Body of pancreas (tissue), 4 donors: ENCODE measurements at regions not wholly inside any gene's neighbourhood (a gene's known extent, or its start where the extent isn't known, plus 50 kb on each side); places are given as distances from the start of the nearest gene placed in this dataset.
"Not testable (repeated sequence)": the region's sequence is repeated elsewhere in the genome, so short reads cannot be mapped to it uniquely, and the experiment has no call there.

Experiments
- ATAC-seq: fragments of 150-250 bp; one replicate; pipeline ENCODE4 v1.9.1; 2016
- DNase-seq, 4 donors: peaks; one replicate each; pipeline ENCODE4 v3.0.0-alpha.2; 2019
- H3K27ac ChIP-seq, 4 donors: fragments of 200-600 bp; sonication (generic); 1 replicate in 3 of 4; 2 replicates in 1 of 4; pipeline versions ENCODE4 v1.5.1 to v1.6.1; 2016 to 2019; ENCODE audit warnings: mild to moderate bottlenecking in 1 of 4, mixed read lengths in 1 of 4, moderate library complexity in 1 of 4
- H3K27me3 ChIP-seq, 2 donors: fragments of 200-600 bp; sonication (generic); one replicate each; pipeline ENCODE4 v1.6.0; 2016; ENCODE audit warnings: mild to moderate bottlenecking in 1 of 2
- H3K36me3 ChIP-seq, 2 donors: fragments of 200-600 bp; sonication (generic); replicated peaks in 1 of 2; 2 replicates each; pipeline ENCODE4 v1.5.1; 2016; ENCODE audit warnings: low read depth in 2 of 2; ENCODE audit not compliant: insufficient read depth in 1 of 2
- H3K4me1 ChIP-seq: fragments of 200-600 bp; sonication (generic); one replicate; pipeline ENCODE4 v1.6.0; 2016
- H3K4me3 ChIP-seq, 2 donors: fragments of 200-600 bp; sonication (generic); 1 replicate in 1 of 2; 2 replicates in 1 of 2; pipeline ENCODE4 v1.5.1; 2016 to 2019
- H3K9me3 ChIP-seq, 3 donors: fragments of 200-600 bp; sonication (generic); 1 replicate in 2 of 3; 2 replicates in 1 of 3; pipeline ENCODE4 v1.5.1; 2016
- CTCF ChIP-seq, 7 experiments: fragments of 450-650 bp in 4 of 7; fragments of 200-600 bp in 3 of 7; sonication (generic) in 3 of 7; IDR thresholded peaks; one replicate each; pipeline ENCODE4 v1.5.1; 2016 to 2019; ENCODE audit warnings: antibody characterized with exemption in 7 of 7
- POLR2A ChIP-seq, 3 donors: fragments of 450-650 bp; IDR thresholded peaks; one replicate each; pipeline ENCODE4 v1.6.1; 2016; ENCODE audit warnings: antibody characterized with exemption in 3 of 3, mild to moderate bottlenecking in 2 of 3
- WGBS, 2 donors: methylation state at CpG; one replicate each; pipeline ENCODE4 v1.1.5; 2017; 5-methylcytosine and 5-hydroxymethylcytosine counted together
- intact Hi-C: fragments of 100-400 bp; cut with DNase I; formaldehyde crosslinking; loops from one replicate; pipeline ENCODE4 v1.15.1; 2023

GRCh38 chr3:176619833-176620232, 577.4 kb downstream of the TBL1XR1 start:
- WGBS, 2 donors: 75 to 80% methylated on average over 3 of the region's 3 CpGs
- no peak for TF ChIP-seq CTCF (IDR thresholded peaks at IDR 0.05)
- no peak for TF ChIP-seq POLR2A (IDR thresholded peaks at IDR 0.05)
- Histone ChIP-seq H3K27ac (no peak overlapping the region), H3K36me3 (no peaks in the 10 kb centered on the region), H3K4me3 (no peak overlapping the region), H3K4me1 (no peaks in the 10 kb centered on the region), H3K9me3 (no peaks in the 10 kb centered on the region), H3K27me3 (no peaks in the 10 kb centered on the region)
- ATAC-seq: no peak
- no peak for DNase-seq
- intact Hi-C loops: no loop called here

- DNase-seq (no peak), ATAC-seq (no peak)
- no peaks in the 10 kb centered on the region for H3K9me3 ChIP-seq
- TF ChIP-seq CTCF (IDR thresholded peaks at IDR 0.05) (no peak), POLR2A (IDR thresholded peaks at IDR 0.05) (no peak)
- H3K4me1 ChIP-seq: no peaks in the 10 kb centered on the region
- H3K4me3 ChIP-seq: no peak overlapping the region
- H3K27me3 ChIP-seq: no peaks in the 10 kb centered on the region
- intact Hi-C loops: no loop called here
- no peaks in the 10 kb centered on the region for H3K36me3 ChIP-seq
- no peak overlapping the region for H3K27ac ChIP-seq
These were observed 581.5 kb downstream of the TBL1XR1 start for GRCh38 chr3:176615826-176616225.

- WGBS, 2 donors: 63 to 68% methylated on average over 1 of the region's 1 CpG
- no peaks in the 10 kb centered on the region for H3K27me3 ChIP-seq
- intact Hi-C loops: no loop called here
- no peak for DNase-seq
- TF ChIP-seq POLR2A (IDR thresholded peaks at IDR 0.05) (no peak), CTCF (IDR thresholded peaks at IDR 0.05) (no peak)
- no peak overlapping the region for H3K4me3 ChIP-seq
- H3K9me3 ChIP-seq: no peaks in the 10 kb centered on the region
- H3K36me3 ChIP-seq: no peaks in the 10 kb centered on the region
- no peaks in the 10 kb centered on the region for H3K4me1 ChIP-seq
- no peak overlapping the region for H3K27ac ChIP-seq
- ATAC-seq: no peak
These were observed 585.6 kb downstream of the TBL1XR1 start for GRCh38 chr3:176611703-176612102.

GRCh38 chr3:176609361-176609760, 587.9 kb downstream of the TBL1XR1 start:
- Histone ChIP-seq H3K9me3 (no peaks in the 10 kb centered on the region), H3K4me1 (no peaks in the 10 kb centered on the region), H3K36me3 (no peaks in the 10 kb centered on the region), H3K4me3 (no peak overlapping the region), H3K27me3 (no peaks in the 10 kb centered on the region), H3K27ac (no peak overlapping the region)
- no peak for ATAC-seq
- intact Hi-C loops: no loop called here
- WGBS, 2 donors: 67 to 69% methylated on average over 5 of the region's 5 CpGs
- TF ChIP-seq CTCF (IDR thresholded peaks at IDR 0.05) (no peak), POLR2A (IDR thresholded peaks at IDR 0.05) (no peak)
- DNase-seq: no peak

- H3K27ac ChIP-seq, H3K4me3 ChIP-seq, intact Hi-C loops, ATAC-seq, H3K4me1 ChIP-seq, H3K27me3 ChIP-seq, DNase-seq, H3K36me3 ChIP-seq, H3K9me3 ChIP-seq: not testable (repeated sequence)
- 78 to 93% methylated on average over 2 of the region's 2 CpGs for WGBS, 2 donors
These were observed 591.7 kb downstream of the TBL1XR1 start for GRCh38 chr3:176605553-176605952.
